GM23338 (cell line): ENCODE measurements at regions not wholly inside any gene's neighbourhood (a gene's known extent, or its start where the extent isn't known, plus 50 kb on each side); places are given as distances from the start of the nearest gene placed in this dataset.
"Not testable (repeated sequence)": the region's sequence is repeated elsewhere in the genome, so short reads cannot be mapped to it uniquely, and the experiment has no call there.

Experiments
- CREB1 ChIP-seq: fragments of 250-450 bp; sonication (Bioruptor Pico); IDR thresholded peaks from 2 replicates; pipeline ENCODE4 v1.5.0; 2020; ENCODE audit warnings: low read depth, mild to moderate bottlenecking, moderate library complexity
- EZH2 ChIP-seq: fragments of 200-600 bp; sonication (generic); IDR thresholded peaks from one replicate; pipeline ENCODE4 v1.8.0; 2017; ENCODE audit warnings: antibody characterized with exemption, mild to moderate bottlenecking, low read depth; ENCODE audit not compliant: unreplicated experiment
- JUNB ChIP-seq: IDR thresholded peaks from one replicate; pipeline ENCODE4 v1.6.1; 2016; ENCODE audit warnings: antibody characterized with exemption; ENCODE audit not compliant: unreplicated experiment
- POLR2AphosphoS5 ChIP-seq: IDR thresholded peaks from 2 replicates; pipeline ENCODE4 v1.6.1; 2016; ENCODE audit warnings: antibody characterized with exemption, low read depth
- STAT1 ChIP-seq: IDR thresholded peaks from one replicate; pipeline ENCODE4 v1.6.1; 2016; ENCODE audit warnings: antibody characterized with exemption; ENCODE audit not compliant: unreplicated experiment
- TF ChIP-seq, protein P1 (sequence below), 2 experiments: fragments of 200-600 bp in 1 of 2; sonication (generic) in 1 of 2; conservative IDR thresholded peaks; 2 replicates each; pipeline versions ENCODE4 v1.5.1 to v1.6.1; 2016 to 2017; ENCODE audit warnings: antibody characterized with exemption in 2 of 2, low read depth in 2 of 2, mild to moderate bottlenecking in 2 of 2, moderate library complexity in 1 of 2
- TF ChIP-seq, protein P2 (sequence below): IDR thresholded peaks from one replicate; pipeline ENCODE4 v1.6.1; 2018; ENCODE audit warnings: antibody characterized with exemption; ENCODE audit not compliant: unreplicated experiment

DNA sequence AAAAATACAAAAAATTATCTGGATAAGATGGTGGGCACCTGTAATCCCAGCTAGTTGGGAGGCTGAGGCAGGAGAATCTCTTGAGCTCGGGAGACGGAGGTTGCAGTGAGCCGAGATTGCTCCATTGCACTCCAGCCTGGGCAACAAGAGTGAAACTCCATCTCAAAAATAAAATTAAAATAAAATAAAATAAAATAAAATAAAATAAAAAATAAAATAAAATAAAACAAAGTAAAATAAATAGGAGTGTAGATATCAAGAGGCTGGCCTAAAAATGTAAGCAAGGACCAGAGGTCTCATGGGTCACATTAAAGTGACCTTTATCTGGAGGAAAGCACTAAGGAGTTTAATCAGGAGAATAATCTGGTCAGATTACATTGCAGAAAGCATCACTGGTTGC is 293.8 kb downstream of the MIAT start:
- not testable (repeated sequence) for TF ChIP-seq EZH2; STAT1; CREB1 (CRISPR knock-in tag); POLR2AphosphoS5; JUNB
- TF ChIP-seq, protein P1, sequence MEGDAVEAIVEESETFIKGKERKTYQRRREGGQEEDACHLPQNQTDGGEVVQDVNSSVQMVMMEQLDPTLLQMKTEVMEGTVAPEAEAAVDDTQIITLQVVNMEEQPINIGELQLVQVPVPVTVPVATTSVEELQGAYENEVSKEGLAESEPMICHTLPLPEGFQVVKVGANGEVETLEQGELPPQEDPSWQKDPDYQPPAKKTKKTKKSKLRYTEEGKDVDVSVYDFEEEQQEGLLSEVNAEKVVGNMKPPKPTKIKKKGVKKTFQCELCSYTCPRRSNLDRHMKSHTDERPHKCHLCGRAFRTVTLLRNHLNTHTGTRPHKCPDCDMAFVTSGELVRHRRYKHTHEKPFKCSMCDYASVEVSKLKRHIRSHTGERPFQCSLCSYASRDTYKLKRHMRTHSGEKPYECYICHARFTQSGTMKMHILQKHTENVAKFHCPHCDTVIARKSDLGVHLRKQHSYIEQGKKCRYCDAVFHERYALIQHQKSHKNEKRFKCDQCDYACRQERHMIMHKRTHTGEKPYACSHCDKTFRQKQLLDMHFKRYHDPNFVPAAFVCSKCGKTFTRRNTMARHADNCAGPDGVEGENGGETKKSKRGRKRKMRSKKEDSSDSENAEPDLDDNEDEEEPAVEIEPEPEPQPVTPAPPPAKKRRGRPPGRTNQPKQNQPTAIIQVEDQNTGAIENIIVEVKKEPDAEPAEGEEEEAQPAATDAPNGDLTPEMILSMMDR (conservative IDR thresholded peaks at IDR 0.05; ENCODE audit: low read depth in 2 of 2) = not testable (repeated sequence)
- TF ChIP-seq, protein P2, sequence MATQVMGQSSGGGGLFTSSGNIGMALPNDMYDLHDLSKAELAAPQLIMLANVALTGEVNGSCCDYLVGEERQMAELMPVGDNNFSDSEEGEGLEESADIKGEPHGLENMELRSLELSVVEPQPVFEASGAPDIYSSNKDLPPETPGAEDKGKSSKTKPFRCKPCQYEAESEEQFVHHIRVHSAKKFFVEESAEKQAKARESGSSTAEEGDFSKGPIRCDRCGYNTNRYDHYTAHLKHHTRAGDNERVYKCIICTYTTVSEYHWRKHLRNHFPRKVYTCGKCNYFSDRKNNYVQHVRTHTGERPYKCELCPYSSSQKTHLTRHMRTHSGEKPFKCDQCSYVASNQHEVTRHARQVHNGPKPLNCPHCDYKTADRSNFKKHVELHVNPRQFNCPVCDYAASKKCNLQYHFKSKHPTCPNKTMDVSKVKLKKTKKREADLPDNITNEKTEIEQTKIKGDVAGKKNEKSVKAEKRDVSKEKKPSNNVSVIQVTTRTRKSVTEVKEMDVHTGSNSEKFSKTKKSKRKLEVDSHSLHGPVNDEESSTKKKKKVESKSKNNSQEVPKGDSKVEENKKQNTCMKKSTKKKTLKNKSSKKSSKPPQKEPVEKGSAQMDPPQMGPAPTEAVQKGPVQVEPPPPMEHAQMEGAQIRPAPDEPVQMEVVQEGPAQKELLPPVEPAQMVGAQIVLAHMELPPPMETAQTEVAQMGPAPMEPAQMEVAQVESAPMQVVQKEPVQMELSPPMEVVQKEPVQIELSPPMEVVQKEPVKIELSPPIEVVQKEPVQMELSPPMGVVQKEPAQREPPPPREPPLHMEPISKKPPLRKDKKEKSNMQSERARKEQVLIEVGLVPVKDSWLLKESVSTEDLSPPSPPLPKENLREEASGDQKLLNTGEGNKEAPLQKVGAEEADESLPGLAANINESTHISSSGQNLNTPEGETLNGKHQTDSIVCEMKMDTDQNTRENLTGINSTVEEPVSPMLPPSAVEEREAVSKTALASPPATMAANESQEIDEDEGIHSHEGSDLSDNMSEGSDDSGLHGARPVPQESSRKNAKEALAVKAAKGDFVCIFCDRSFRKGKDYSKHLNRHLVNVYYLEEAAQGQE = not testable (repeated sequence)
